ENCODE measurements at regions not wholly inside any gene's neighbourhood (a gene's known extent, or its start where the extent isn't known, plus 50 kb on each side); places are given as distances from the start of the nearest gene placed in this dataset.

DNA sequence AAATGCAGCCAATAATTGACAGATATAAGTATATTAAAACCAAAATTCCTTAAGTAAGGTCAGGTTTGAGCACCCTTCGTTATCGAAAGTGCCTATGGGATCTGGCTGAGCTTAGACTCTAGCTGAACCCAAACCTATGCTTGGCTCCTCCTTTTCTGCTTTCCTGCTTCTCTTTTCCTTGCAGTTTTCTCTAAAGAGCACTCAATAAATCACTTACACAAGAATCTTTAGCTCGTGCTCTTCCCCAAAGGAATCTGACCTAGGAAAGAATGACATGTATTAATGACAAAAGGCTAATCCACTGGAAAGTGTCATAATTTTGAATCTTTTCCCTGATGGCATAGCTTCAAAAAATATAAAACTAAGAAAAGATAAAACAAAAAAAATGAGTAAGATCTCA lies 282.7 kb downstream of the DKK2 start:
- TF ChIP-seq, protein P1, sequence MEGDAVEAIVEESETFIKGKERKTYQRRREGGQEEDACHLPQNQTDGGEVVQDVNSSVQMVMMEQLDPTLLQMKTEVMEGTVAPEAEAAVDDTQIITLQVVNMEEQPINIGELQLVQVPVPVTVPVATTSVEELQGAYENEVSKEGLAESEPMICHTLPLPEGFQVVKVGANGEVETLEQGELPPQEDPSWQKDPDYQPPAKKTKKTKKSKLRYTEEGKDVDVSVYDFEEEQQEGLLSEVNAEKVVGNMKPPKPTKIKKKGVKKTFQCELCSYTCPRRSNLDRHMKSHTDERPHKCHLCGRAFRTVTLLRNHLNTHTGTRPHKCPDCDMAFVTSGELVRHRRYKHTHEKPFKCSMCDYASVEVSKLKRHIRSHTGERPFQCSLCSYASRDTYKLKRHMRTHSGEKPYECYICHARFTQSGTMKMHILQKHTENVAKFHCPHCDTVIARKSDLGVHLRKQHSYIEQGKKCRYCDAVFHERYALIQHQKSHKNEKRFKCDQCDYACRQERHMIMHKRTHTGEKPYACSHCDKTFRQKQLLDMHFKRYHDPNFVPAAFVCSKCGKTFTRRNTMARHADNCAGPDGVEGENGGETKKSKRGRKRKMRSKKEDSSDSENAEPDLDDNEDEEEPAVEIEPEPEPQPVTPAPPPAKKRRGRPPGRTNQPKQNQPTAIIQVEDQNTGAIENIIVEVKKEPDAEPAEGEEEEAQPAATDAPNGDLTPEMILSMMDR (IDR thresholded peaks at IDR 0.05): no peak
- no peak for TF ChIP-seq EZH2phosphoT487 (IDR thresholded peaks at IDR 0.05)

Data from neural progenitor cell (in vitro differentiated cells).